GM18520 (cell line): ENCODE measurements at regions not wholly inside any gene's neighbourhood (a gene's known extent, or its start where the extent isn't known, plus 50 kb on each side); places are given as distances from the start of the nearest gene placed in this dataset.
"Not testable (repeated sequence)": the region's sequence is repeated elsewhere in the genome, so short reads cannot be mapped to it uniquely, and the experiment has no call there.

Source experiments
- ATAC-seq: cut with Tn5 transposase; IDR thresholded peaks from one replicate; pipeline ENCODE4 v1.9.1; 2021; ENCODE audit not compliant: unreplicated experiment

DNA sequence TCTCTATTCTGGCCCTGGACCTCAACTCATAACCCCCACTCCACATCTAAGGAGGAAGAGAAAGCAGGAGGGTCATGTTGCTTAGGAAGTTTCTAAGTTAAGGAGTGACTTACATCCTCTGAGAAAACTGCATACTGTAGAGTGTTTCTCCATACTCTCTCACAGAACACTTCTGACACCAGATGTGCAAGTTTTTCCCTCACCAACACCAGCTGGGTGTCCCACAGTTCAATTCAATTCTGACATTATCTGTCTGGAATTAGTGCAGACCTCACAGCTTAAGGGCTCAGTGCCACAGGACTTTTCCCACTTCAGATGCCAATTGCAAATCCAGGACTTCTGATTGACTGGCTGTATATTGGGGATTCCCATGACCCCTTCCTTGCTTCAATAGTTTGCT lies 89.0 kb upstream of the SFRP2 start:
- no peak for ATAC-seq

DNA sequence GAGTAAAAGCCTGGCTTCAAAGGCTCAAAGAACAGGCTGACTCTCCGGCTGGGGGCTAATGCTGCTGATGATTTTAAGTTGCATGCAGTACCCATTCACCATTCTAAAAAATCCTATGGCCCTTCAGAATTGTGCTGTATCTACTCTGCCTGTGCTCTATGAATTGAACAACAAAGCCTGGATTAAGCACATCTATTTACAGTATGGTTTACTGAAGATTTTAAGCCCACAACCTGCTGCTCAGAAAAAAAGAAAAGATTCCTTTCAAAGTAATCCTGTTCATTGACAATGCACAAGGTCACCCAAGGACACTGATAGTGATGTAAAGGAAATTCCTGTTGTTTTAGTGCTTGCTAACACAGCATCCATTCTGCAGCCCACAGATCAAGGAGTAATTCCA lies 84.9 kb upstream of the SFRP2 start:
- ATAC-seq = no peak

DNA sequence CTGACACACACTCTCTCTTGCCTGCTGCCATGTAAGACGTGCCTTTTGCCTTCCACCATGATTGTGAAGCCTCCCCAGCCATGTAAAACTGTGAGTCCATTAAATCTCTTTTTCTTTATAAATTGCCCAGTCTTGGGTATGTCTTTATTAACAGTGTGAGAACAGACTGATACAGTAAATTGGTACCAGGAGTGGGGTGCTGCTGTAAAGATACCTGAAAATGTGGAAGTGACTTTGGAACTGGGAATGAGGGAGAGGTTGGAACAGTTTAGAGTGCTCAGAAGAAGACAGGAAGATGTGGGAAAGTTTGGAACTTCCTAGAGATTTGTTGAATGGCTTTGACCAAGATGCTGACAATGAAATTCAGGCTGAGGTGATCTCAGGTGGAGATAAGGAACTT lies 77.9 kb upstream of the SFRP2 start:
- ATAC-seq = not testable (repeated sequence)

DNA sequence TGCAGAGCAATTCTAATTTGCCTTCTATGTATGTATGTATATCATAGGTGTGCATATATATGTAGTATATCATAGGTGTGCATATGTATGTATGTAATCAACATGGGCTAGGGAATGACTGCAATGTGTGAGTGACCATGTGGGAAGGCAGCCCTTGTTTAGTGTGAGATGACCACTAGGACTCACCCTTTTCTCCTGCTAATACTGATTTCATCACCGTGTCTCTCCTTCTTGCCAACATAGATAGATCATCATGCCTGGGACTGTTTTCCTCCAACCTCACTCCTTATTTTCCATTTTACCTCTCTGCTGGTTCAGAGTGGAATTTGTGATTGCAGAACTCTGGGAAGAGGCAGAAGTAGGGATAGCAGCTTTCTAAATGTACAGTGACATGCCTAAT lies 63.6 kb upstream of the SFRP2 start:
- ATAC-seq = no peak

DNA sequence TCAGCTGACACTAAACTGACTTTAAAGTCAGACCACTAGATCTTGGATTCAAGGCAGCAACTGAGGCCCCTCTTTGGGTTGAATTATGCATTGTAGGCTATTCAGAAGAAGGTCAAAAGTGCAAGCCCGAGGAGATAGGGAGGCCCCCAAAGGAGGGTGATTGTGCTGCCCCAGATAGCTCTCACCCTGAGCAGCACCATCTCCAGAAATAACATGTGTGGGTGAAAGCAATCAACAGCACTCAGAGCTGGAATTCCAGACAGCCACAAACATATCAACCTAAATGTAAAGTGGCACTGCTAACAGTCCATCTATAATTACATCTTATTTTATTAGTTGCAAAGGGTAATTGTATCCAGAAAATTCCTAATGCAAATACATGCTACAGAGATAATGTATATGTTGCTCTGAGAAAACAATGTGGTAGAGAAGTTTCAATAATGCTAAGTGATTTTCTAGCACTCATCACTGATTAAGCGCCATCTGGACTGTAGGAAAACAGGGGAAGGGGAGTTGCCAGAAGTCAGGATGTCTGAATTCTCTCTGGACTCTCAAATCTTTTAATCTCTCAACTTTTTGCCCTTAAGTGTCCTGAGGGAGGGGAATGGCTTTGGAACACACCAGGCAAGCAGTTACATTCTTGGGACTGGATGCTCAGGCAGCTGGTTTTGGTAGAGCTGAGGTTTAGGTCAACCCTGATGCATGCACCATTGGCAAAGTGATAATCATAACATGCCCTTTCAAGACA lies 61.8 kb upstream of the SFRP2 start:
- no peak for ATAC-seq

DNA sequence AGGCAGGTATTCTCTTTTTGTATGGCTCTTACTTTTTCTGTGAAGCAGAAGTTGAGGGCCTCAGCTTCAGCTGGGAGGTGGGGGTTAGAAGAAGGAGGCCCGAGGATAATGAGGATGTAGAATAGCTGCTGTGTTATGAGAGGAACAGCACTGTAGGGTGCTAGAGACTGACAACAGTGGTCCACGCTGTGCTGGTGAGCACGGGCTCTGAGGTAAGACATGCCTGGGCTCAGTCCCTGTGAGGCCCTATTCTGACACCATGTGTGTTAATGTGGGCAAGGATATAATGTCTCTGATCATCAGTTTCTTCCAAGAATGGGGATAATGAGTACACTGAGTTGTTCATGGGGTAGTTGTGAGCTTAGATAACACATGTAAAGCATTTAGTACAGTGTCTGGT lies 55.3 kb upstream of the SFRP2 start:
- ATAC-seq = no peak
